HG03460 (cell line): ENCODE measurements at regions not wholly inside any gene's neighbourhood (a gene's known extent, or its start where the extent isn't known, plus 50 kb on each side); places are given as distances from the start of the nearest gene placed in this dataset.

Experiments
- ATAC-seq: cut with Tn5 transposase; IDR thresholded peaks from one replicate; pipeline ENCODE4 v1.9.1; 2021; ENCODE audit not compliant: unreplicated experiment

DNA sequence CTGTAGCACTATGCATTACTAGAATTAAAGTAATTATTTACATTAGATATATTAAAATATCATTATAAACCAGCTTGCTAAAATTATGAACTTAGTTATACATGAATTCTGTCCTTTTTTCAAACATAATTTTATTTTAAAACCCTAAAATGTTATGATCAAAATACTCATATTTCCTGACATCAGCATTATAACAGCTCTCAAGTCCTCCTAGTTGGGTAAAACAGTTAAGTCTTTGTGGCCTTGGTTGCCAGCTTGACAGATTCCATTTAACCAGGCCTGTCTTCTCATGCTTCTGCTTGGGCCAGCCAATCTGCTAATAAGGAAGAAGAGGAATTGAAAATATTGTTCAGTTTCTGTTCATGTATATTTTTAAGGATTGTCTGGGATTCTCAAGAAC, 147.9 kb upstream of the SLC35B3 start:
- no peak for ATAC-seq

- no peak for ATAC-seq
These were observed 144.0 kb upstream of the SLC35B3 start for GRCh38 chr6:8579372-8579771.

DNA sequence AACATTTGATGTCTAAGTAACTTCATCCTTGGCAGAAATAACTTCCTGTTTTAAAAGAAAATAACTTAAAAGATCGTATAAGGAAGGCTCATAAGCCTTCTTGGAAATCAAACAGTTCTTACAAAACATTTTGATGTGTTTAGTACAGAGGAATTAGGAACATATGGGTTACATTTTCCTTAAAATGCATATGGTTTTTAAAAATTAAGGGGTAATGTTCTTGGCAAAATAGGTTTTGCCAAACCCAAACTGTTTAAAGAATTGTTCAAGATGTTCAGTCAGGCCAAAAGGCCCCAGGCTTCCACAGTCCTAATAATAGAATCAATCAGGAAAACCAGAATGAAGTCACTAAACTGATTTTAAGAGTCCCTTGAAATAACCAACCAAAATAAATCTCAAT, 142.7 kb upstream of the SLC35B3 start:
- ATAC-seq = no peak

- no peak for ATAC-seq
These were observed 139.6 kb upstream of the SLC35B3 start for GRCh38 chr6:8574749-8575468.

- no peak for ATAC-seq
These were observed 139.0 kb upstream of the SLC35B3 start for GRCh38 chr6:8574311-8574710.

DNA sequence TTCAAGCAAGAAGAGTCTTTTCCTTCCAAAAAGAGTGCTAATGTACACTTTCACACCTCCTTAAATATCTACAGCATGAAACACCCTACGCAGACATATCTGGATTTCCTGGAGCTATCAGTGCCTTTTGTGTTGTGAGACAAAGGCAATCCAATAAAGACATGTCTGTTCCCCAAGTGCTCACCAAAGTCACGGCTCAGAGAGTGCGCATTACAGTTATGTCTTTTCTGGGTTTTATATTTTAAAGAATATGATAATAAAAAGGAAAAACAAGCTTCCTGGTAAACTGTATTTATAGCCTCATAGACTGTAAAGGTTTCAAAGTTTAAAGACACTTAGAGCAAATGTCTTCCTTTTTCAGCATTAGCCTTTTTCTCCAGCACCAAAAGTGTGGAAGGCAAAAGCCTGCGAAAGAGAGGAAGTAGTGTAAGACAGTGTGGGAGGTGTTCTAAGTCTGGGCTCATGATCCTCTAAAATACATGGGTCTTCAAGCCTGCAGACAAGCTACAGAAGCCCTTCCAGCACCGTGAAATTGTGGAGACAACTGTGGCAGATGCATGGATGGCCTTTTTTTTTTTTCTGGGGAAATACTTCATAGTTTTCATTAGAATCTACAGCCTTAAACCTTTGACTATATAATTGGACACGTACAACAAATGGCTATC, 135.0 kb upstream of the SLC35B3 start:
- no peak for ATAC-seq

DNA sequence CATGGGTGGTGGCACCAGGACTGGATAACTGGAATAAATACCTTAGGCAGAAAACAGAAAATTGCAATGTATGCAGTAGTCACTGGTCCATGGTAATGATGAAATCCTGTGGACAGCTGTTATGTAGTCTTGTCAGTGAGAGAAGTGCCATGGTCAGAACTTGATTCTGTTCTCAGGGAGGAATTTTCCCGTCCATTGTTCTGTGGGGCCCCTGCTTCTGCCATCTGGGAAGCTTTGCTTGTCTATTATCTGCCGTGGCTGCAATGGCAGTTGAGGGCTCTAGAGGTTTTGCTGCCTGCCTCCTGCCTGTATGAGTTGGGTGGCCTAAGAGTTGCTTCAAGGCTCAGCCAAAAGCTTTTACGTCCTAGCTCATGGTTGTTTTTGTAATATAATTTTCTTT, 126.8 kb upstream of the SLC35B3 start:
- no peak for ATAC-seq

- ATAC-seq = no peak
These were observed 123.6 kb upstream of the SLC35B3 start for GRCh38 chr6:8558953-8559352.

- ATAC-seq = no peak
These were observed 121.8 kb upstream of the SLC35B3 start for GRCh38 chr6:8557014-8557748.

DNA sequence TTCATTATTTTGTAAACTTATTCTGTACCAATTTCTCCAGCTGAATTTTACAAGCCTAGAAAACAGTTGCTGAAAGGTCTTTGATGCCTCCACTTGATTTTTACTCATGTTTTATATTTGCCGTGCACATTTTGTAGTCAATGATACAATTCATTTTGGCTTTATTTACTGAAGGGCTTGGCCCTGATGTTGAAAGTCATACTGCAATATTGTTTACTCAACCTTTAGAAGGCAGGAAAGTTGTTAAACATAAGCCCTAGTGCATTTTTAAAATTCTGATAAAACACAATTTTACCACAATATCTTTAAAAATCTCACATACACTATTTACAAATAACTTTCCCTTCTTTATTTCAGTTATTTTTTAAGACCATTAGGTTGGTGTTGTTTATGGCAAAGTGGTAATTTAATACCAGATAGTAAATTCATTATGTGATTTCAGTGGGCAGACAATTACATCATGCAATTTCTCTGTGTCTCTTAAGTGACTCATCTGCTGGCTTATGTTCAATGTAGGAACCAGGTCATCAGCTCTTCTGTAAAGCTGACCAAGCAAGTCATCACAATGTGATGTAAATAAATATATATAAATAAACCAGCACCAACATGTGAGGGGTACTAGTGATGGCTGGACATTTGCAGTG, 121.1 kb upstream of the SLC35B3 start:
- no peak for ATAC-seq

GRCh38 chr6:8551993-8552392, 116.6 kb upstream of the SLC35B3 start:
- ATAC-seq = no peak

- no peak for ATAC-seq
These were observed 116.0 kb upstream of the SLC35B3 start for GRCh38 chr6:8551386-8551785.

GRCh38 chr6:8549074-8549790, 113.9 kb upstream of the SLC35B3 start:
- no peak for ATAC-seq

DNA sequence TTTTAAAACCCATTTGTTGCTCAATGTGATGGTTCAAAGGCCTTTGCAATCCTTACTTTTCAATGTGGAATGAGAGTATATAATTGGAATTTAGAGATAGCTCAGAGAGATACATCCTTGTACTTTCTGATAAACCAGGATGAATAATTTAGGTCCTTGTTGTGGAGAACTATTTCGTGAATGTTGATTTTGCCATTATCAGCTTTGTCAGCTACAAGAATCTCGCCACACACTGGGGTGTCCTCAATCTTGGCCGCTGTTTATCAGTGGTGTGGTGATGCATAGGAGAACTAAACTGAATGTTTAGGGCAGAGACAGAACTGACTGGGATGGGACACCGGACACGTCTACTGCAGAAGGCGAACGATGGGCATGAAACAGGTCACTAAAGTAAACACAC, 111.2 kb upstream of the SLC35B3 start:
- ATAC-seq = no peak

- no peak for ATAC-seq
These were observed 110.0 kb upstream of the SLC35B3 start for GRCh38 chr6:8545336-8545735.

GRCh38 chr6:8543714-8544113, 108.4 kb upstream of the SLC35B3 start:
- no peak for ATAC-seq

- no peak for ATAC-seq
These were observed 104.1 kb upstream of the SLC35B3 start for GRCh38 chr6:8539453-8539852.

GRCh38 chr6:8536122-8536521, 100.8 kb upstream of the SLC35B3 start:
- ATAC-seq = no peak

DNA sequence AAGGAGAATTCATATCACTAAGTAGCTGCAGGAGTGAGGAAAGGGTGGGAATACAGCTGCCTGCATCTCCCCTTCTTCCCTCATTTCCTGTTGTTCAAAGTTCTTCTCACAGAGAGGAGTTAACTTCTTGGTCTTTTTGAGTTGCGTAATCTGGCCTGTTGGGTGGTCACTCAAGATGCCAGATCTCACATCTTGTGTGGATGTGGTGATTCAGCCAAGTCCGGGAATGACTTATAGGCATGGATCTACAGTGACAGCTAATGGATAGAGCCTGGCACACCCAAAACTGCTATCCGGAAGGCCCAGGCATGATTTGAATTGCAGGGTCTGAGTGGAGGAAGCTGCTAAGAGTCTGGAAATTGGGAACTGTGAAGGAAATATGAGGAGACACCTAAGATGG, 100.2 kb upstream of the SLC35B3 start:
- ATAC-seq = no peak

DNA sequence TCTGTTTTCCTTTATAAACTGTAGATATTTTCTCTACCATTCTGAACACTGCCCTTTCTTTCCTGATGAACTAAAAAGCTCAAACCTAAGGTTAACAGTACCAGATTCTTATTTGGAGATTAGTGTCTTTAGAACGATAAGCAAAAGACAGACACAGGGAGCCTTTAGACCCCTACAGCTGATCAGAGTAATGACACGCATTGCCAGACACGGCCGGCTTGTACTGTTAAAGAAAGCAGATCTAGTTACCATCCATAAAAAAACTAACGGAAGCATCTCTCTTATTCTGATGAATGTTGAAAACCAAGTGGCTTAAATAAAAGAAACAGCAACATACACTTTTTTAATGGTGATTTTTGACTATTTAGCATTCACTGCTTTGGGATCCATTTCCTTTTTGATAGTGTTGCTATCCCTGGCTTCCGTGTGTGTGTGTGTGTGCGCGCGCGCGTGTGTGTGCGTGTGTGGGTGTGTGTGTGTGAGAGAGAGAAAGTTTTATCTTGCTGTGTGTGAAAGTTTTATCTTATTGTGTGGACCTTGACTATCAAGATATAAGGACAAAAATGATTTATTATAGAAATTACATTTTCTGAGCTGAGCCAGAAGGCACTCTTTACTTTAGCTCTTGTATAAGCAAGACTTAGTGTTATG, 95.6 kb upstream of the SLC35B3 start:
- no peak for ATAC-seq

- no peak for ATAC-seq
These were observed 93.9 kb upstream of the SLC35B3 start for GRCh38 chr6:8529250-8529649.
